A673 (cell line): ENCODE measurements at regions not wholly inside any gene's neighbourhood (a gene's known extent, or its start where the extent isn't known, plus 50 kb on each side); places are given as distances from the start of the nearest gene placed in this dataset.

Experiments
- BruUV-seq: library from RNA; stranded (reverse); fragments of 400-500 nt; replicated peaks from 2 replicates; lab custom pipeline; 2021; lab: Mats Ljungman, UMichigan
- CTCF ChIA-PET: fragments of 300-600 bp; sonication (Branson Sonifier 250); formaldehyde crosslinking; loops from one replicate; lab custom pipeline; 2022; ENCODE audit warnings: antibody characterized with exemption; lab: Charles Lee
- POLR2A ChIA-PET: fragments of 300-600 bp; sonication (Branson Sonifier 250); formaldehyde crosslinking; loops from one replicate; lab custom pipeline; 2022; ENCODE audit warnings: antibody characterized with exemption; ENCODE audit not compliant: low non-redundant PET; lab: Charles Lee
- DNase-seq: peaks from one replicate; pipeline ENCODE4 v3.0.0-alpha.2; 2015; ENCODE audit warnings: low spot score
- H3K27ac ChIP-seq: fragments of 200-600 bp; sonication (generic); 2 replicates; pipeline ENCODE4 v1.5.1; 2016; ENCODE audit warnings: mixed run types, low read depth, mild to moderate bottlenecking, mixed read lengths, antibody characterized with exemption, low read length; ENCODE audit not compliant: poor library complexity, severe bottlenecking
- H3K27me3 ChIP-seq: fragments of 200-600 bp; sonication (generic); replicated peaks from 2 replicates; pipeline ENCODE4 v1.6.1; 2017; ENCODE audit warnings: mixed run types, low read depth, mild to moderate bottlenecking, mixed read lengths, antibody characterized with exemption, low read length; ENCODE audit not compliant: insufficient read depth, poor library complexity
- H3K36me3 ChIP-seq: fragments of 200-600 bp; sonication (generic); 2 replicates; pipeline ENCODE4 v1.6.1; 2016; ENCODE audit warnings: mixed run types, mild to moderate bottlenecking, mixed read lengths, antibody characterized with exemption, low read length; ENCODE audit not compliant: insufficient read depth, poor library complexity, severe bottlenecking
- H3K4me1 ChIP-seq: fragments of 200-600 bp; sonication (generic); 2 replicates; pipeline ENCODE4 v1.6.1; 2017; ENCODE audit warnings: mixed run types, mild to moderate bottlenecking, mixed read lengths, antibody characterized with exemption, low read length; ENCODE audit not compliant: insufficient read depth, poor library complexity, severe bottlenecking
- H3K4me3 ChIP-seq: fragments of 200-600 bp; sonication (generic); 2 replicates; pipeline ENCODE4 v1.5.1; 2016; ENCODE audit warnings: low read depth, mixed run types, mild to moderate bottlenecking, mixed read lengths, low read length; ENCODE audit not compliant: poor library complexity, severe bottlenecking
- H3K9me3 ChIP-seq: fragments of 200-600 bp; sonication (generic); 2 replicates; pipeline ENCODE4 v1.6.1; 2016; ENCODE audit warnings: mixed run types, low read depth, mild to moderate bottlenecking, mixed read lengths, antibody characterized with exemption, low read length; ENCODE audit not compliant: poor library complexity, severe bottlenecking
- EZH2 ChIP-seq: fragments of 200-600 bp; sonication (generic); IDR thresholded peaks from 2 replicates; pipeline ENCODE4 v1.6.1; 2017; ENCODE audit warnings: borderline replicate concordance, low read depth, mild to moderate bottlenecking, mixed read lengths, antibody characterized with exemption, low read length; ENCODE audit not compliant: poor library complexity, severe bottlenecking
- intact Hi-C: fragments of 100-400 bp; cut with micrococcal nuclease; formaldehyde crosslinking; loops from one replicate; pipeline ENCODE4 v1.10.0; 2022; ENCODE audit not compliant: unreplicated experiment
- TF ChIP-seq, protein P1 (sequence below): fragments of 300-800, 200-600 bp; sonication (generic); conservative IDR thresholded peaks from 2 replicates; pipeline ENCODE4 v1.5.1; 2017; ENCODE audit warnings: low read depth, mild to moderate bottlenecking, antibody characterized with exemption, low read length, moderate library complexity, mixed read lengths

DNA sequence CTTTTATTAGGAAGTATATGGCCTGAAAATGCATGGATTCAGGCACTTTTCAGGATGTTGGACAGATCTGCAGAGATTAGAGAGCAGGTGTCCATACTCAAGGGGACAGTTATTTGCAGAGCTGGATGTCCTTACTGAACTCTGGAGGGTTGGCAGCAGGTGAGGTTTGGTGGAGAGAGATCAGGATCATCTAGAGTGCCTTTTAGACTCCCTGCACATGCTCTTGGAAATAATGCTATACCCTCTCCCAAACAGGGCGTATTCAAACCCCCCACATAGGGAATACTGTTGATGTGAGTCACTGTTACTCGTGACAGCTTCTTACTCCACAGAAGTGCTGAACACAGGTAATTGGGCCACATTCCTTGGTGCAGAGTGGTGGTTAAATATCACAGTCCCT, 725.7 kb upstream of the SGCG start:
- Histone ChIP-seq H3K36me3 (no peaks in the 10 kb centered on the region), H3K9me3 (no peaks in the 10 kb centered on the region), H3K4me3 (no peak overlapping the region), H3K4me1 (no peaks in the 10 kb centered on the region), H3K27me3 (no peaks in the 10 kb centered on the region), H3K27ac (no peak overlapping the region)
- intact Hi-C loops = no loop called here
- BruUV-seq = no TSS peak
- no peak for DNase-seq
- CTCF ChIA-PET = no interaction called here
- TF ChIP-seq, protein P1, sequence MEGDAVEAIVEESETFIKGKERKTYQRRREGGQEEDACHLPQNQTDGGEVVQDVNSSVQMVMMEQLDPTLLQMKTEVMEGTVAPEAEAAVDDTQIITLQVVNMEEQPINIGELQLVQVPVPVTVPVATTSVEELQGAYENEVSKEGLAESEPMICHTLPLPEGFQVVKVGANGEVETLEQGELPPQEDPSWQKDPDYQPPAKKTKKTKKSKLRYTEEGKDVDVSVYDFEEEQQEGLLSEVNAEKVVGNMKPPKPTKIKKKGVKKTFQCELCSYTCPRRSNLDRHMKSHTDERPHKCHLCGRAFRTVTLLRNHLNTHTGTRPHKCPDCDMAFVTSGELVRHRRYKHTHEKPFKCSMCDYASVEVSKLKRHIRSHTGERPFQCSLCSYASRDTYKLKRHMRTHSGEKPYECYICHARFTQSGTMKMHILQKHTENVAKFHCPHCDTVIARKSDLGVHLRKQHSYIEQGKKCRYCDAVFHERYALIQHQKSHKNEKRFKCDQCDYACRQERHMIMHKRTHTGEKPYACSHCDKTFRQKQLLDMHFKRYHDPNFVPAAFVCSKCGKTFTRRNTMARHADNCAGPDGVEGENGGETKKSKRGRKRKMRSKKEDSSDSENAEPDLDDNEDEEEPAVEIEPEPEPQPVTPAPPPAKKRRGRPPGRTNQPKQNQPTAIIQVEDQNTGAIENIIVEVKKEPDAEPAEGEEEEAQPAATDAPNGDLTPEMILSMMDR = no peak
- TF ChIP-seq EZH2 = no peak
- POLR2A ChIA-PET = no interaction called here

GRCh38 chr13:22461854-22462490, 718.8 kb upstream of the SGCG start:
- BruUV-seq = no TSS peak
- no peak overlapping the region for H3K4me3 ChIP-seq
- ChIA-PET POLR2A (no interaction called here), CTCF (no interaction called here)
- H3K36me3 ChIP-seq = no peaks in the 10 kb centered on the region
- intact Hi-C loops = no loop called here
- DNase-seq = no peak
- H3K9me3 ChIP-seq = no peaks in the 10 kb centered on the region
- no peaks in the 10 kb centered on the region for H3K4me1 ChIP-seq
- H3K27ac ChIP-seq = no peak overlapping the region
- no peaks in the 10 kb centered on the region for H3K27me3 ChIP-seq
- TF ChIP-seq, protein P1 = no peak

DNA sequence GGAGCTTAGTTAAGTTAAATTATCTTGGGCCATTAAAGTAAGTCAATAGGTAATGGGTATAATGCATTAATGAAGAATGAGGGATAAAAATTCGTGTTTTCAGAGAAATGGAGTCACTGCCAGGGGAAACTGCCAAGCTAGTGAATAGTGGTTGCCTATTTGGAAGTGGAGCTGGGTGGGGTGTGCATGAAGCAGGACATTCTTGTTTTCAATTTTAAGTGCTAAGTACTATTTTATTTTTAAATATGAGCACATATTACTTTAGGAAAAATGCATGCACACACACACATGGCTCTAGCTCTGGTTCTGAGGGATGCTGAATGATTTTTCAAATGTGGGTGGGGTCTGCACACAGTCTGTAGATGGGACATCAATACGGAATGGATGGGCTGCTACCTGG, 717.7 kb upstream of the SGCG start:
- H3K4me1 ChIP-seq = no peaks in the 10 kb centered on the region
- CTCF ChIA-PET = no interaction called here
- no peak for DNase-seq
- POLR2A ChIA-PET = no interaction called here
- intact Hi-C loops = no loop called here
- no peaks in the 10 kb centered on the region for H3K27me3 ChIP-seq
- no peak overlapping the region for H3K27ac ChIP-seq
- BruUV-seq = no TSS peak
- no peak for TF ChIP-seq EZH2
- TF ChIP-seq, protein P1 = no peak
- no peak overlapping the region for H3K4me3 ChIP-seq
- no peaks in the 10 kb centered on the region for H3K36me3 ChIP-seq
- no peaks in the 10 kb centered on the region for H3K9me3 ChIP-seq
